ENCODE measurements at regions not wholly inside any gene's neighbourhood (a gene's known extent, or its start where the extent isn't known, plus 50 kb on each side); places are given as distances from the start of the nearest gene placed in this dataset.
A peak's percentile ranks its signal among the peaks of the same experiment; 100 is the strongest.

GRCh38 chr2:172200495-172201085 is 97.9 kb upstream of the DLX2 start:
- Histone ChIP-seq H3K27ac (ENCODE audit: low read depth in 2 of 2, low read length in 2 of 2) (no peak overlapping the region), H3K4me1 (ENCODE audit: control insufficient read depth in 2 of 3, insufficient read depth in 2 of 3, low read depth in 1 of 3, low read length in 3 of 3) (no peaks in the 10 kb centered on the region), H3K27me3 (ENCODE audit: control insufficient read depth, insufficient read depth, low read length) (no peaks in the 10 kb centered on the region), H3K9me3 (ENCODE audit: control insufficient read depth in 2 of 3, insufficient read depth in 1 of 3, low read length in 3 of 3) (peaks cover 0 to 8% (median 7%) of the 10 kb centered on the region in 3 donors), H3K9ac (ENCODE audit: low read length in 3 of 3) (no peak overlapping the region), H3K4me3 (ENCODE audit: low read length in 3 of 3) (no peak overlapping the region), H3K36me3 (ENCODE audit: control insufficient read depth in 2 of 3, insufficient read depth in 3 of 3, low read length in 3 of 3) (no peaks in the 10 kb centered on the region)
- intact Hi-C loops (cut with DNase I): no loop called here
- DNase-seq (no peak), FAIRE-seq (no peak)
- TF ChIP-seq CTCF (IDR thresholded peaks at IDR 0.05; ENCODE audit: borderline replicate concordance, extremely low read depth, insufficient read depth): peak; percentile 28

- Histone ChIP-seq H3K27ac (ENCODE audit: low read depth in 2 of 2, low read length in 2 of 2) (no peak overlapping the region), H3K9me3 (ENCODE audit: control insufficient read depth in 2 of 3, insufficient read depth in 1 of 3, low read length in 3 of 3) (peaks cover 0 to 8% (median 7%) of the 10 kb centered on the region in 3 donors), H3K36me3 (ENCODE audit: control insufficient read depth in 2 of 3, insufficient read depth in 3 of 3, low read length in 3 of 3) (no peaks in the 10 kb centered on the region), H3K9ac (ENCODE audit: low read length in 3 of 3) (no peak overlapping the region), H3K27me3 (ENCODE audit: control insufficient read depth, insufficient read depth, low read length) (no peaks in the 10 kb centered on the region), H3K4me3 (ENCODE audit: low read length in 3 of 3) (no peak overlapping the region), H3K4me1 (ENCODE audit: control insufficient read depth in 2 of 3, insufficient read depth in 2 of 3, low read depth in 1 of 3, low read length in 3 of 3) (peaks cover 0 to 2% (median 0%) of the 10 kb centered on the region in 3 donors)
- TF ChIP-seq CTCF (IDR thresholded peaks at IDR 0.05; ENCODE audit: borderline replicate concordance, extremely low read depth, insufficient read depth): no peak
- no peak for DNase-seq
- intact Hi-C loops (cut with DNase I): no loop called here
- no peak for FAIRE-seq
These were observed 101.6 kb upstream of the DLX2 start for GRCh38 chr2:172204309-172204708.

- intact Hi-C loops (cut with DNase I): no loop called here
- FAIRE-seq (no peak), DNase-seq (no peak)
- Histone ChIP-seq H3K27me3 (ENCODE audit: control insufficient read depth, insufficient read depth, low read length) (no peaks in the 10 kb centered on the region), H3K4me1 (ENCODE audit: control insufficient read depth in 2 of 3, insufficient read depth in 2 of 3, low read depth in 1 of 3, low read length in 3 of 3) (peaks cover 0 to 4% (median 0%) of the 10 kb centered on the region in 3 donors), H3K4me3 (ENCODE audit: low read length in 3 of 3) (no peak overlapping the region), H3K9ac (ENCODE audit: low read length in 3 of 3) (no peak overlapping the region), H3K27ac (ENCODE audit: low read depth in 2 of 2, low read length in 2 of 2) (no peak overlapping the region), H3K36me3 (ENCODE audit: control insufficient read depth in 2 of 3, insufficient read depth in 3 of 3, low read length in 3 of 3) (no peaks in the 10 kb centered on the region), H3K9me3 (ENCODE audit: control insufficient read depth in 2 of 3, insufficient read depth in 1 of 3, low read length in 3 of 3) (peaks cover 0 to 8% (median 7%) of the 10 kb centered on the region in 3 donors)
- TF ChIP-seq CTCF (IDR thresholded peaks at IDR 0.05; ENCODE audit: borderline replicate concordance, extremely low read depth, insufficient read depth): no peak
These were observed 102.1 kb upstream of the DLX2 start for GRCh38 chr2:172204762-172205161.

- H3K9me3 ChIP-seq (ENCODE audit: control insufficient read depth in 2 of 3, insufficient read depth in 1 of 3, low read length in 3 of 3): peaks cover 0 to 4% (median 4%) of the 10 kb centered on the region in 3 donors
- FAIRE-seq (no peak), DNase-seq (no peak)
- H3K36me3 ChIP-seq (ENCODE audit: control insufficient read depth in 2 of 3, insufficient read depth in 3 of 3, low read length in 3 of 3): no peaks in the 10 kb centered on the region
- no peak overlapping the region for H3K9ac ChIP-seq (ENCODE audit: low read length in 3 of 3)
- intact Hi-C loops (cut with DNase I): no loop called here
- TF ChIP-seq CTCF (IDR thresholded peaks at IDR 0.05; ENCODE audit: borderline replicate concordance, extremely low read depth, insufficient read depth): no peak
- no peak overlapping the region for H3K4me3 ChIP-seq (ENCODE audit: low read length in 3 of 3)
- no peak overlapping the region for H3K27ac ChIP-seq (ENCODE audit: low read depth in 2 of 2, low read length in 2 of 2)
- peaks cover 0 to 4% (median 0%) of the 10 kb centered on the region in 3 donors for H3K4me1 ChIP-seq (ENCODE audit: control insufficient read depth in 2 of 3, insufficient read depth in 2 of 3, low read depth in 1 of 3, low read length in 3 of 3)
- no peaks in the 10 kb centered on the region for H3K27me3 ChIP-seq (ENCODE audit: control insufficient read depth, insufficient read depth, low read length)
These were observed 102.6 kb upstream of the DLX2 start for GRCh38 chr2:172205292-172205691.
